K562 (cell line): ENCODE measurements at regions not wholly inside any gene's neighbourhood (a gene's known extent, or its start where the extent isn't known, plus 50 kb on each side); places are given as distances from the start of the nearest gene placed in this dataset.

ENCODE experiments used
- ATAC-seq: fragments of 200-7000 bp; cut with Tn5 transposase; 3 replicates; pipeline ENCODE4 v1.9.1; 2020; ENCODE audit warnings: moderate library complexity
- BruUV-seq: library from RNA; stranded (reverse); fragments of 400-500 nt; replicated peaks from 2 replicates; lab custom pipeline; 2021; lab: Mats Ljungman, UMichigan
- CTCF ChIA-PET: fragments of 300-600 bp; formaldehyde crosslinking; extraction: SDS; loops from one replicate; lab custom pipeline; 2021; ENCODE audit warnings: low intra/inter-chr PET ratio; lab: Yijun Ruan, JAX
- POLR2A ChIA-PET: fragments of 300-600, 350-650 bp; sonication (Branson Sonifier 250); formaldehyde crosslinking; extraction: SDS; loops from one replicate; lab custom pipeline; 2021; ENCODE audit warnings: antibody characterized with exemption, inconsistent platforms; lab: Yijun Ruan, JAX
- DNase-seq, 4 experiments: peaks; one replicate each; pipeline versions ENCODE4 v3.0.0 to v3.0.0-alpha.2; 2011 to 2018; ENCODE audit warnings: low spot score in 3 of 4, mixed read lengths in 3 of 4; ENCODE audit errors: extremely low read depth in 1 of 4
- FAIRE-seq: peaks from 2 replicates; lab custom pipeline; 2011; peaks lifted over from hg19 to GRCh38; lab: Jason Lieb, UNC
- H2AFZ ChIP-seq: 2 replicates; pipeline ENCODE4 v1.6.0; 2011; ENCODE audit warnings: low read depth, low read length, control low read depth, inconsistent platforms
- H3K27ac ChIP-seq: fragments of 200-600 bp; 3 replicates; pipeline ENCODE4 v1.8.0; 2011; ENCODE audit warnings: low read depth, mild to moderate bottlenecking, control low read depth, inconsistent platforms, low read length, moderate library complexity, mixed read lengths; ENCODE audit errors: extremely low read depth
- H3K27me3 ChIP-seq, 2 experiments: fragments of 300-600 bp in 1 of 2; 2 replicates in 1 of 2; 3 replicates in 1 of 2; pipeline versions ENCODE4 v1.6.0 to v1.8.0; 2011; ENCODE audit warnings: inconsistent platforms in 2 of 2, low read length in 2 of 2, mild to moderate bottlenecking in 1 of 2, mixed read lengths in 1 of 2, moderate library complexity in 1 of 2; ENCODE audit not compliant: control insufficient read depth in 2 of 2, insufficient read depth in 2 of 2
- H3K36me3 ChIP-seq: fragments of 300-600 bp; 3 replicates; pipeline ENCODE4 v1.8.0; 2011; ENCODE audit warnings: mild to moderate bottlenecking, low read length, inconsistent platforms; ENCODE audit not compliant: control insufficient read depth, insufficient read depth
- H3K4me1 ChIP-seq, 2 experiments: fragments of 200-600 bp in 1 of 2; replicated peaks in 1 of 2; 2 replicates in 1 of 2; 3 replicates in 1 of 2; pipeline versions ENCODE4 v1.5.1 to v1.8.0; 2011; ENCODE audit warnings: inconsistent platforms in 2 of 2, low read length in 2 of 2, mild to moderate bottlenecking in 1 of 2, mixed read lengths in 1 of 2, moderate library complexity in 1 of 2; ENCODE audit not compliant: control insufficient read depth in 2 of 2, insufficient read depth in 2 of 2
- H3K4me2 ChIP-seq: 2 replicates; pipeline ENCODE4 v1.6.1; 2011; ENCODE audit warnings: low read length, control low read depth, inconsistent platforms, mixed read lengths; ENCODE audit not compliant: insufficient read depth
- H3K4me3 ChIP-seq: fragments of 200-600 bp; sonication (generic), shearing (Covaris generic); 2 replicates; pipeline ENCODE4 v1.5.1; 2016; ENCODE audit warnings: control low read depth, inconsistent platforms
- H3K79me2 ChIP-seq: fragments of 200-600 bp; 3 replicates; pipeline ENCODE4 v1.8.0; 2011; ENCODE audit warnings: low read length, inconsistent platforms; ENCODE audit not compliant: control insufficient read depth, insufficient read depth
- H3K9ac ChIP-seq, 2 experiments: 2 replicates each; pipeline versions ENCODE4 v1.6.0 to v1.6.1; 2011; ENCODE audit warnings: low read depth in 2 of 2, low read length in 2 of 2, control low read depth in 1 of 2, inconsistent platforms in 1 of 2, mild to moderate bottlenecking in 1 of 2, mixed read lengths in 1 of 2; ENCODE audit not compliant: insufficient read depth in 1 of 2
- H3K9me1 ChIP-seq: one replicate; pipeline ENCODE4 v1.6.0; 2011; ENCODE audit warnings: inconsistent platforms, mild to moderate bottlenecking, low read length, moderate library complexity; ENCODE audit not compliant: control insufficient read depth, insufficient read depth
- H3K9me3 ChIP-seq: replicated peaks from 2 replicates; pipeline ENCODE4 v1.5.1; 2011; ENCODE audit warnings: low read depth, low read length, inconsistent platforms; ENCODE audit not compliant: control insufficient read depth, insufficient read depth
- H4K20me1 ChIP-seq: replicated peaks from 2 replicates; pipeline ENCODE4 v1.6.1; 2011; ENCODE audit warnings: low read length, inconsistent platforms, mixed read lengths; ENCODE audit not compliant: control insufficient read depth, insufficient read depth
- ARID1B ChIP-seq: fragments of 450-650 bp; IDR thresholded peaks from 2 replicates; pipeline ENCODE4 v1.6.1; 2016; ENCODE audit warnings: antibody characterized with exemption, mild to moderate bottlenecking, inconsistent platforms
- CCNT2 ChIP-seq: IDR thresholded peaks from 2 replicates; pipeline ENCODE4 v1.6.1; 2011; ENCODE audit warnings: borderline replicate concordance, low read depth, mild to moderate bottlenecking, moderate library complexity, mixed read lengths, low read length; ENCODE audit not compliant: insufficient read length; ENCODE audit errors: extremely low read depth
- COPS2 ChIP-seq: fragments of 450-650 bp; conservative IDR thresholded peaks from 2 replicates; pipeline ENCODE4 v1.6.1; 2016; ENCODE audit warnings: mild to moderate bottlenecking, moderate library complexity
- CSDE1 ChIP-seq, 2 experiments: fragments of 450-650 bp; IDR thresholded peaks; 2 replicates each; pipeline ENCODE4 v1.6.1; 2016; ENCODE audit warnings: mild to moderate bottlenecking in 1 of 2
- HMGN3 ChIP-seq: IDR thresholded peaks from 2 replicates; pipeline ENCODE4 v1.6.1; 2011; ENCODE audit warnings: borderline replicate concordance, low read depth, mild to moderate bottlenecking, mixed read lengths, low read length; ENCODE audit not compliant: insufficient read length; ENCODE audit errors: extremely low read depth
- L3MBTL2 ChIP-seq: fragments of 450-650 bp; IDR thresholded peaks from 2 replicates; pipeline ENCODE4 v1.6.1; 2016; ENCODE audit warnings: mild to moderate bottlenecking, moderate library complexity
- MAFK ChIP-seq: IDR thresholded peaks from 2 replicates; pipeline ENCODE4 v1.6.1; 2011; ENCODE audit warnings: low read length, improper control_type of control experiment
- RBM34 ChIP-seq: fragments of 200-400 bp; formaldehyde crosslinking; IDR thresholded peaks from 2 replicates; pipeline ENCODE4 v1.6.1; 2018; ENCODE audit warnings: low read length, borderline replicate concordance; ENCODE audit not compliant: insufficient read depth
- SMARCB1 ChIP-seq: IDR thresholded peaks from 2 replicates; pipeline ENCODE4 v1.6.1; 2011; ENCODE audit warnings: improper control_type of control experiment, low read depth; ENCODE audit not compliant: insufficient read length
- SPI1 ChIP-seq: IDR thresholded peaks from 2 replicates; pipeline ENCODE4 v1.6.1; 2011; ENCODE audit warnings: low read depth, low read length, control low read depth, borderline replicate concordance
- ZNF143 ChIP-seq: sonication (generic); formaldehyde crosslinking; IDR thresholded peaks from 2 replicates; pipeline ENCODE4 v1.9.0; 2022; ENCODE audit warnings: mild to moderate bottlenecking, missing genetic modification reagents
- ZNF354B ChIP-seq: fragments of 250-450 bp; sonication (Bioruptor Pico); IDR thresholded peaks from 2 replicates; pipeline ENCODE4 v1.4.0; 2020
- WGBS: fragments of 100-300 bp; shearing (Covaris generic); methylation state at CpG from one replicate; pipeline ENCODE4 v1.1.6; 2016; ENCODE audit warnings: low coverage, mixed read lengths; ENCODE audit not compliant: insufficient coverage; ENCODE audit errors: missing lambda C conversion rate; 5-methylcytosine and 5-hydroxymethylcytosine counted together
- in situ Hi-C: fragments of 300-500 bp; cut with MboI; formaldehyde crosslinking; loops from 4 replicates; pipeline ENCODE4 v1.15.0; 2018; ENCODE audit warnings: inconsistent platforms, mixed read lengths
- intact Hi-C: fragments of 100-400 bp; cut with micrococcal nuclease; formaldehyde crosslinking; loops from 2 replicates; pipeline ENCODE4 v1.14.2; 2022
- TF ChIP-seq, protein P1 (sequence below): fragments of 450-650 bp; formaldehyde crosslinking; IDR thresholded peaks from 2 replicates; pipeline ENCODE4 v1.4.0; 2022; ENCODE audit warnings: missing genetic modification characterization
- TF ChIP-seq, protein P2 (sequence below): fragments of 450-650 bp; IDR thresholded peaks from 2 replicates; pipeline ENCODE4 v1.6.1; 2018; ENCODE audit warnings: mild to moderate bottlenecking, low read depth; ENCODE audit not compliant: partially characterized antibody
- TF ChIP-seq, protein P3 (sequence below), 2 experiments: fragments of 450-650 bp; IDR thresholded peaks; 2 replicates each; pipeline ENCODE4 v1.6.1; 2018; ENCODE audit warnings: mild to moderate bottlenecking in 2 of 2, low read depth in 1 of 2; ENCODE audit not compliant: partially characterized antibody in 2 of 2

DNA sequence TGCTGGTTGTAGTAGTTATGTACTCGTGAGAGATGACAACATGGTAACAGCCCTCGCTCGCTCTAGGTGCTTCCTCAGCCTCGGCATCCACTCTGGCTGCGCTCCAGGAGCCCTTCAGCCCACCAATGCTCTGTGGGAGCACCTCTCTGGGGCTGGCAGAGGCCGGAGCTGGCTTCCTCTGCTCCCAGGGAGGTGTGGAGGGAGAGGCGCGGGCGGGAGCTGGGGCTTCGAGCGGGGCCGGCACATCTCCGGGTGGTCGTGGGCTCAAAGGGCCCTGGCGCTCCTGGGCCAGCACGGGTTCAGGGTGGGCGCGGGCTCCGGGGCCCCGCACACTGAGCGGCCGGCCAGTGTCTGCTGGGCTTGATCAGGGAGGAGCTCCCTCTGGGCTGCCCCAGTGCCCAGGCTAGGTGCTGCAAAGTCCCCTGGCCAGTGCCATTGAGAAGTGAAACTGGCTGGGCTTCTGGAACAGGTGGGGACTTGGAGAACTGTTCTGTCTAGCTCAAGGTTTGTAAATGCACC lies 1012.1 kb downstream of the CNTNAP5 start:
- Histone ChIP-seq H3K9me3 (peaks cover 3% of the 10 kb centered on the region; the same call in 1 of the 2 replicates), H3K27me3 (no peaks in the 10 kb centered on the region), H3K4me1 (no peaks in the 10 kb centered on the region), H3K9me1 (no peaks in the 10 kb centered on the region), H3K9ac (no peak overlapping the region), H3K36me3 (no peaks in the 10 kb centered on the region), H4K20me1 (no peaks in the 10 kb centered on the region), H3K27ac (no peak overlapping the region), H3K4me2 (no peak overlapping the region), H3K4me3 (no peak overlapping the region), H3K79me2 (no peaks in the 10 kb centered on the region), H2AFZ (no peak overlapping the region)
- WGBS = under 1% methylated on average over 14 of the region's 22 CpGs
- no peak for DNase-seq
- POLR2A ChIA-PET = no interaction called here
- TF ChIP-seq ARID1B (no peak), HMGN3 (no peak), MAFK (no peak), SMARCB1 (no peak), RBM34 (no peak), SPI1 (no peak), ZNF143 (CRISPR knock-in tag) (no peak), CSDE1 (IDR thresholded peaks at IDR 0.05) (no peak), CCNT2 (no peak), ZNF354B (CRISPR knock-in tag) (no peak), COPS2 (no peak), L3MBTL2 (no peak)
- TF ChIP-seq, protein P1, sequence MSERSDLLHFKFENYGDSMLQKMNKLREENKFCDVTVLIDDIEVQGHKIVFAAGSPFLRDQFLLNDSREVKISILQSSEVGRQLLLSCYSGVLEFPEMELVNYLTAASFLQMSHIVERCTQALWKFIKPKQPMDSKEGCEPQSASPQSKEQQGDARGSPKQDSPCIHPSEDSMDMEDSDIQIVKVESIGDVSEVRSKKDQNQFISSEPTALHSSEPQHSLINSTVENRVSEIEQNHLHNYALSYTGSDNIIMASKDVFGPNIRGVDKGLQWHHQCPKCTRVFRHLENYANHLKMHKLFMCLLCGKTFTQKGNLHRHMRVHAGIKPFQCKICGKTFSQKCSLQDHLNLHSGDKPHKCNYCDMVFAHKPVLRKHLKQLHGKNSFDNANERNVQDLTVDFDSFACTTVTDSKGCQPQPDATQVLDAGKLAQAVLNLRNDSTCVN (CRISPR knock-in tag) = no peak
- TF ChIP-seq, protein P2, sequence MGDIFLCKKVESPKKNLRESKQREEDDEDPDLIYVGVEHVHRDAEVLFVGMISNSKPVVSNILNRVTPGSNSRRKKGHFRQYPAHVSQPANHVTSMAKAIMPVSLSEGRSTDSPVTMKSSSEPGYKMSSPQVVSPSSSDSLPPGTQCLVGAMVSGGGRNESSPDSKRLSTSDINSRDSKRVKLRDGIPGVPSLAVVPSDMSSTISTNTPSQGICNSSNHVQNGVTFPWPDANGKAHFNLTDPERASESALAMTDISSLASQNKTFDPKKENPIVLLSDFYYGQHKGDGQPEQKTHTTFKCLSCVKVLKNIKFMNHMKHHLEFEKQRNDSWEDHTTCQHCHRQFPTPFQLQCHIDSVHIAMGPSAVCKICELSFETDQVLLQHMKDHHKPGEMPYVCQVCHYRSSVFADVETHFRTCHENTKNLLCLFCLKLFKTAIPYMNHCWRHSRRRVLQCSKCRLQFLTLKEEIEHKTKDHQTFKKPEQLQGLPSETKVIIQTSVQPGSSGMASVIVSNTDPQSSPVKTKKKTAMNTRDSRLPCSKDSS = no peak
- TF ChIP-seq, protein P3, sequence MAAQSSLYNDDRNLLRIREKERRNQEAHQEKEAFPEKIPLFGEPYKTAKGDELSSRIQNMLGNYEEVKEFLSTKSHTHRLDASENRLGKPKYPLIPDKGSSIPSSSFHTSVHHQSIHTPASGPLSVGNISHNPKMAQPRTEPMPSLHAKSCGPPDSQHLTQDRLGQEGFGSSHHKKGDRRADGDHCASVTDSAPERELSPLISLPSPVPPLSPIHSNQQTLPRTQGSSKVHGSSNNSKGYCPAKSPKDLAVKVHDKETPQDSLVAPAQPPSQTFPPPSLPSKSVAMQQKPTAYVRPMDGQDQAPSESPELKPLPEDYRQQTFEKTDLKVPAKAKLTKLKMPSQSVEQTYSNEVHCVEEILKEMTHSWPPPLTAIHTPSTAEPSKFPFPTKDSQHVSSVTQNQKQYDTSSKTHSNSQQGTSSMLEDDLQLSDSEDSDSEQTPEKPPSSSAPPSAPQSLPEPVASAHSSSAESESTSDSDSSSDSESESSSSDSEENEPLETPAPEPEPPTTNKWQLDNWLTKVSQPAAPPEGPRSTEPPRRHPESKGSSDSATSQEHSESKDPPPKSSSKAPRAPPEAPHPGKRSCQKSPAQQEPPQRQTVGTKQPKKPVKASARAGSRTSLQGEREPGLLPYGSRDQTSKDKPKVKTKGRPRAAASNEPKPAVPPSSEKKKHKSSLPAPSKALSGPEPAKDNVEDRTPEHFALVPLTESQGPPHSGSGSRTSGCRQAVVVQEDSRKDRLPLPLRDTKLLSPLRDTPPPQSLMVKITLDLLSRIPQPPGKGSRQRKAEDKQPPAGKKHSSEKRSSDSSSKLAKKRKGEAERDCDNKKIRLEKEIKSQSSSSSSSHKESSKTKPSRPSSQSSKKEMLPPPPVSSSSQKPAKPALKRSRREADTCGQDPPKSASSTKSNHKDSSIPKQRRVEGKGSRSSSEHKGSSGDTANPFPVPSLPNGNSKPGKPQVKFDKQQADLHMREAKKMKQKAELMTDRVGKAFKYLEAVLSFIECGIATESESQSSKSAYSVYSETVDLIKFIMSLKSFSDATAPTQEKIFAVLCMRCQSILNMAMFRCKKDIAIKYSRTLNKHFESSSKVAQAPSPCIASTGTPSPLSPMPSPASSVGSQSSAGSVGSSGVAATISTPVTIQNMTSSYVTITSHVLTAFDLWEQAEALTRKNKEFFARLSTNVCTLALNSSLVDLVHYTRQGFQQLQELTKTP (IDR thresholded peaks at IDR 0.05; ENCODE audit: low read depth in 1 of 2, partially characterized antibody in 2 of 2) = no peak
- intact Hi-C loops (no loop called here), in situ Hi-C loops (no loop called here)
- ATAC-seq = no peak
- CTCF ChIA-PET = no interaction called here
- no TSS peak for BruUV-seq
- no peak for FAIRE-seq
